ENCODE measurements at regions not wholly inside any gene's neighbourhood (a gene's known extent, or its start where the extent isn't known, plus 50 kb on each side); places are given as distances from the start of the nearest gene placed in this dataset.

DNA sequence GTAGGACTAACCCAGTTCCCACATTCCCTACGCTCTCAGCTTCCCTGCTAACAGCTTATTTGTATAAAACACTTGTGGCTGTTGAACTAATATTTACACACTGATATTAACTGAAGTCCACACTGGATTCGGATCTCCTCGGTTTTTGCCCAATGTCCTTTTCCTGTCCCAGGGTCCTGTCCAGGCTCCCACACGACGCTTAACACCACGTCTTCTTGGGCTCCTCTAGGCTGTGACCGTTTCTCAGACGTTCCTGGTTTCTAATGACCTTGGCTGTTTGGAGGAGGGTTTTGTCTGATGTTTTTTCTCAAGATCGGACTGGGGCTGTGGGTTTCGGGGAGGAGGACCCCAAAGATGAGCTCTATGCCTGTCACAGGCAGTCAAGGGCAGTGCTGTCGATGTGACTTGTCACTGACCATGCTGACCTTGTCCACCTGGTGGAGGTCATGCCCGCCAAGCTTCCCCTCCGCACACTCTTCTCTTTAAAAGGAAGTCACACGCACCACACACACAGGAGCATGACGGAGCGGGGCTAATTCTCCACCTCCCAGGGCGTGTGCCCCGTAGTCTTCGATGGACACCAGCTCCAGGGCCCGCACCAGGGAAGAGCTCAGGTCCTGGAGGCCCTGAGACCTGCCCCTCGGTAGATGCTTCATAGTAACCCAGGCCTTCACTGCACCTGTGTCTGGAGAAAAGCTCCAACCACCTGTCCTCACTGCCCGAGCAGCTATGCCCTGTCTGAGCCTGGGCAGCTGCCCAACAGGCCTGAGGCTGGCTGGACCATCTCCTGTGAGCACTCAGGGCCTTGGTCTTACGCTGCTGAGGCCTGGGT is 72.0 kb downstream of the TTLL2 start (continued):
- TF ChIP-seq, protein P1, sequence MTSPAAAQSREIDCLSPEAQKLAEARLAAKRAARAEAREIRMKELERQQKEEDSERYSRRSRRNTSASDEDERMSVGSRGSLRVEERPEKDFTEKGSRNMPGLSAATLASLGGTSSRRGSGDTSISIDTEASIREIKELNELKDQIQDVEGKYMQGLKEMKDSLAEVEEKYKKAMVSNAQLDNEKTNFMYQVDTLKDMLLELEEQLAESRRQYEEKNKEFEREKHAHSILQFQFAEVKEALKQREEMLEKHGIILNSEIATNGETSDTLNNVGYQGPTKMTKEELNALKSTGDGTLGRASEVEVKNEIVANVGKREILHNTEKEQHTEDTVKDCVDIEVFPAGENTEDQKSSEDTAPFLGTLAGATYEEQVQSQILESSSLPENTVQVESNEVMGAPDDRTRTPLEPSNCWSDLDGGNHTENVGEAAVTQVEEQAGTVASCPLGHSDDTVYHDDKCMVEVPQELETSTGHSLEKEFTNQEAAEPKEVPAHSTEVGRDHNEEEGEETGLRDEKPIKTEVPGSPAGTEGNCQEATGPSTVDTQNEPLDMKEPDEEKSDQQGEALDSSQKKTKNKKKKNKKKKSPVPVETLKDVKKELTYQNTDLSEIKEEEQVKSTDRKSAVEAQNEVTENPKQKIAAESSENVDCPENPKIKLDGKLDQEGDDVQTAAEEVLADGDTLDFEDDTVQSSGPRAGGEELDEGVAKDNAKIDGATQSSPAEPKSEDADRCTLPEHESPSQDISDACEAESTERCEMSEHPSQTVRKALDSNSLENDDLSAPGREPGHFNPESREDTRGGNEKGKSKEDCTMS (CRISPR knock-in tag; conservative IDR thresholded peaks at IDR 0.05), result no peak
- TF ChIP-seq MLLT10 (CRISPR knock-in tag; IDR thresholded peaks at IDR 0.05) (no peak), TAF1 (CRISPR knock-in tag; IDR thresholded peaks at IDR 0.05) (no peak), EEA1 (CRISPR knock-in tag; IDR thresholded peaks at IDR 0.05; ENCODE audit: borderline replicate concordance) (peak; percentile 69; the same call in 1 of the 2 replicates), FOXP1 (IDR thresholded peaks at IDR 0.05) (no peak), FOXP1 (CRISPR knock-in tag; IDR thresholded peaks at IDR 0.05) (peak; percentile 42; the same call in 1 of the 2 replicates), TGIF2 (CRISPR knock-in tag; IDR thresholded peaks at IDR 0.05) (no peak), SMARCC2 (IDR thresholded peaks at IDR 0.05) (no peak), ZNF792 (CRISPR knock-in tag; IDR thresholded peaks at IDR 0.05) (no peak), ZNF672 (CRISPR knock-in tag; IDR thresholded peaks at IDR 0.05) (no peak), ZFY (CRISPR knock-in tag; IDR thresholded peaks at IDR 0.05) (peak; percentile 60), ELF1 (CRISPR knock-in tag; IDR thresholded peaks at IDR 0.05) (0 out of 2 replicates have a peak, but pooled peaks have one; percentile 39), ZNF83 (CRISPR knock-in tag; IDR thresholded peaks at IDR 0.05; ENCODE audit: borderline replicate concordance) (no peak), HHEX (CRISPR knock-in tag; IDR thresholded peaks at IDR 0.05) (peak; percentile 78), HNF4G (IDR thresholded peaks at IDR 0.05; ENCODE audit: borderline replicate concordance, low read depth, low read length) (no peak), HNF4G (CRISPR knock-in tag; IDR thresholded peaks at IDR 0.05; ENCODE audit: borderline replicate concordance, low read depth) (peak; percentile 68; the same call in 1 of the 2 replicates), TEAD2 (CRISPR knock-in tag; IDR thresholded peaks at IDR 0.05) (no peak), ZNF224 (CRISPR knock-in tag; IDR thresholded peaks at IDR 0.05) (no peak), WIZ (CRISPR knock-in tag; IDR thresholded peaks at IDR 0.05) (no peak), ZSCAN31 (CRISPR knock-in tag; IDR thresholded peaks at IDR 0.05; ENCODE audit: low read depth) (no peak)
- TF ChIP-seq, protein P2, sequence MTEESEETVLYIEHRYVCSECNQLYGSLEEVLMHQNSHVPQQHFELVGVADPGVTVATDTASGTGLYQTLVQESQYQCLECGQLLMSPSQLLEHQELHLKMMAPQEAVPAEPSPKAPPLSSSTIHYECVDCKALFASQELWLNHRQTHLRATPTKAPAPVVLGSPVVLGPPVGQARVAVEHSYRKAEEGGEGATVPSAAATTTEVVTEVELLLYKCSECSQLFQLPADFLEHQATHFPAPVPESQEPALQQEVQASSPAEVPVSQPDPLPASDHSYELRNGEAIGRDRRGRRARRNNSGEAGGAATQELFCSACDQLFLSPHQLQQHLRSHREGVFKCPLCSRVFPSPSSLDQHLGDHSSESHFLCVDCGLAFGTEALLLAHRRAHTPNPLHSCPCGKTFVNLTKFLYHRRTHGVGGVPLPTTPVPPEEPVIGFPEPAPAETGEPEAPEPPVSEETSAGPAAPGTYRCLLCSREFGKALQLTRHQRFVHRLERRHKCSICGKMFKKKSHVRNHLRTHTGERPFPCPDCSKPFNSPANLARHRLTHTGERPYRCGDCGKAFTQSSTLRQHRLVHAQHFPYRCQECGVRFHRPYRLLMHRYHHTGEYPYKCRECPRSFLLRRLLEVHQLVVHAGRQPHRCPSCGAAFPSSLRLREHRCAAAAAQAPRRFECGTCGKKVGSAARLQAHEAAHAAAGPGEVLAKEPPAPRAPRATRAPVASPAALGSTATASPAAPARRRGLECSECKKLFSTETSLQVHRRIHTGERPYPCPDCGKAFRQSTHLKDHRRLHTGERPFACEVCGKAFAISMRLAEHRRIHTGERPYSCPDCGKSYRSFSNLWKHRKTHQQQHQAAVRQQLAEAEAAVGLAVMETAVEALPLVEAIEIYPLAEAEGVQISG (CRISPR knock-in tag; IDR thresholded peaks at IDR 0.05), result peak; percentile 45
- TF ChIP-seq, protein P3, sequence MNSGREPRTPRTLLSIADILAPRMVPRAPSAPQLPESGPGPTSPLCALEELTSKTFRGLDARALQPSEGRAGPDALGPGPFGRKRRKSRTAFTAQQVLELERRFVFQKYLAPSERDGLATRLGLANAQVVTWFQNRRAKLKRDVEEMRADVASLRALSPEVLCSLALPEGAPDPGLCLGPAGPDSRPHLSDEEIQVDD (CRISPR knock-in tag; IDR thresholded peaks at IDR 0.05; ENCODE audit: borderline replicate concordance), result 0 out of 2 replicates have a peak, but pooled peaks have one; percentile 56
- TF ChIP-seq, protein P4, sequence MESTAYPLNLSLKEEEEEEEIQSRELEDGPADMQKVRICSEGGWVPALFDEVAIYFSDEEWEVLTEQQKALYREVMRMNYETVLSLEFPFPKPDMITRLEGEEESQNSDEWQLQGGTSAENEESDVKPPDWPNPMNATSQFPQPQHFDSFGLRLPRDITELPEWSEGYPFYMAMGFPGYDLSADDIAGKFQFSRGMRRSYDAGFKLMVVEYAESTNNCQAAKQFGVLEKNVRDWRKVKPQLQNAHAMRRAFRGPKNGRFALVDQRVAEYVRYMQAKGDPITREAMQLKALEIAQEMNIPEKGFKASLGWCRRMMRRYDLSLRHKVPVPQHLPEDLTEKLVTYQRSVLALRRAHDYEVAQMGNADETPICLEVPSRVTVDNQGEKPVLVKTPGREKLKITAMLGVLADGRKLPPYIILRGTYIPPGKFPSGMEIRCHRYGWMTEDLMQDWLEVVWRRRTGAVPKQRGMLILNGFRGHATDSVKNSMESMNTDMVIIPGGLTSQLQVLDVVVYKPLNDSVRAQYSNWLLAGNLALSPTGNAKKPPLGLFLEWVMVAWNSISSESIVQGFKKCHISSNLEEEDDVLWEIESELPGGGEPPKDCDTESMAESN (CRISPR knock-in tag; conservative IDR thresholded peaks at IDR 0.05), result no peak
- TF ChIP-seq, protein P5, sequence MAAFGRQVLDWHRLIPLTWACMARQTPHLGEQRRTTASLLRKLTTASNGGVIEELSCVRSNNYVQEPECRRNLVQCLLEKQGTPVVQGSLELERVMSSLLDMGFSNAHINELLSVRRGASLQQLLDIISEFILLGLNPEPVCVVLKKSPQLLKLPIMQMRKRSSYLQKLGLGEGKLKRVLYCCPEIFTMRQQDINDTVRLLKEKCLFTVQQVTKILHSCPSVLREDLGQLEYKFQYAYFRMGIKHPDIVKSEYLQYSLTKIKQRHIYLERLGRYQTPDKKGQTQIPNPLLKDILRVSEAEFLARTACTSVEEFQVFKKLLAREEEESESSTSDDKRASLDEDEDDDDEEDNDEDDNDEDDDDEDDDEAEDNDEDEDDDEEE (CRISPR knock-in tag; IDR thresholded peaks at IDR 0.05), result no peak
